Pulmonary artery endothelial cell (primary cell): ENCODE measurements at regions not wholly inside any gene's neighbourhood (a gene's known extent, or its start where the extent isn't known, plus 50 kb on each side); places are given as distances from the start of the nearest gene placed in this dataset.
A peak's percentile ranks its signal among the peaks of the same experiment; 100 is the strongest.
"Not testable (repeated sequence)": the region's sequence is repeated elsewhere in the genome, so short reads cannot be mapped to it uniquely, and the experiment has no call there.

Experiments
- DNase-seq: peaks from one replicate; pipeline ENCODE4 v3.0.0-alpha.2; 2011; ENCODE audit warnings: low read depth, low spot score

GRCh38 chr1:229004066-229004833 lies 266.7 kb upstream of the RAB4A start:
- DNase-seq = no peak

- no peak for DNase-seq
Measured at GRCh38 chr1:229005097-229005496, 265.8 kb upstream of the RAB4A start.

DNA sequence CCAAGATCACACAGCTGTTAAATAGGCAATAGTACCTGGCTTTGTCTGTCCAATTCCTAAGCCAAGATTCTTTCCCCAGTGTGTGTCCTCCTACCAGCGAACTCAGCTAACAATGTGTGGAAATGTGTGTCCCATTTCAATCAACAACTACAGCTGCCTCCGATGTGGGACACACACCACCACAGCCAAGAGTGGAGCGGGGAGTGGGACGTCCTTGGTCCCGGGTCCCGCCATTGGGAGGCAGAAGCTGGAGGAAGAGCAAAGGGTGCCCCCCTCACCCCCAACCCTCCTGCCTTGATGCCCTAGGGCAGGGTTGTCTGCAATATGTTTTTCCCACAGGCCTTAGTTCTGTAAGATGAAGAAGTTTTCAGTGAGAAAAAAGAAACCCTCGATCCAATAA lies 265.4 kb upstream of the RAB4A start:
- no peak for DNase-seq

DNA sequence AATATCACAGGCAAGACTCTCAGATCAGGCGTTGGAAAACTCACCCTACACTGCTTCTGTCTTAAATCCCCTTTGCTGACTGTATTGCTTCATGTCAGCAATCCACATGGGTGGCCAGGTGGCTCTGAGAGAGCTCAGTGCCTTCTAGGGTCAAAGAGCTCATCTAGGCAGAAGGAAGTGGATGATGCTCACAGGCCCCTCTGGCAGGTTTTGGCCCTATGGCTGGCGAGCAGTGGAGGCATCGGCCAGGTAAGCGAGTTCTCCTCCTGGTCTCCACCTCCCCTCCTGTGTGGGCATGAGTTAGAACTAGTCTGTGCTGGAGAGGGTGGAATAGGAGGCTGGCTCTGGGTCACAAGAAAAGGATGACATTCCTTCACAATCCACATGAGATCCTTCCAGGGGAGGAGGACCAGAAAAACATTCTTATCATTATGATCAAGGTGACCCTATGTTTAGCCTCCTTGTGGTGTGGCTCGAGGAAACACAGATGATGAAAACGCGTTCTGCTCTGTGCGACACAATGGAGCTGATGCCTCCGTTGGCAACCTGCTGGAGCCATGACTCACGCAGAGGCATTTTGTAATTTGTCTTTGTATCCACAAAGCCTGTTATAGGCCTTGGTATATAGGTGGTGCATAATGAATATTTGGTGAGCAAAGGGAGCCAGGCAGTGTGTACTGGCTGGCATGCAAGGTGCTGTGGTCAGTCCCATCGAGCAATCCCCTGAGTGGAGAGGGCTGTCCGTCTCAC lies 264.6 kb upstream of the RAB4A start:
- no peak for DNase-seq

DNA sequence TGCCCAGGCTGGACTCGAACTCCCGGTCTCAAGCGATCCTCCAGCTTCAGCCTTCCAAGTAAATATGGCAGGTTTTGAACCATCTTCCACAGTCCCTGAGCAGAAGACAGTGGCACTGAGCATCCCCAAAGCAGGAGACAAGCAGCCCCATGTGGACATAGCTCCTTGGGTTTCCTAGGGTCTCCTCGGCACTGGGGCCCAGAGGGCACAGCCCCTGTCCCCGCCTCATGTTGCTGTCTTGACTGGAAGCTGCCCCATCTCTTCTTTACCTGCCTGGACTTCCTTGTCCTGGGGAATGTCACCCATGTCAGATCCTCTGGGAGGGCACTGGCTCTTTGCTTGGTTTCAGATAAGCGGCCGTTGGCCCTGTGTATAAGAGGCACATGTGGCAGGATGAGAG lies 263.7 kb upstream of the RAB4A start:
- no peak for DNase-seq

DNA sequence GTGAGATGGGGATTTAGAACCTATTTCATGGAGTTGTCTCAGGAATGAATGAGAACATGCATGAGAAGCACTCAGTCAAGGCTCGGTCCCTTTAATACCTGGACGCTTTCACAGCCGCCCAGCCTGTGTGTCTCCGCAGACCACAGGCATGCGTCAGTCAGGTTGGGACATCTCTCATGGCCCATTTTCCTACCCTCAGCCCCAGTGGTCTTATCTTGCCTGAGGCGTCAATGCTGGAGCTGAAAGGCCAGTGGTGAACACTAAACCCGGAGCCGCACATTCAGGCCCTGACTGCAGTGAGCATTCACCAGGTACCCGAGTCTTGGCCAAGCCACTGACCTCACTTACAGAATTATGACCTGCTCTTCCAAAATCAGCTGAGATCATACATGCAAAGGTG lies 263.2 kb upstream of the RAB4A start:
- no peak for DNase-seq

GRCh38 chr1:229008347-229008746 lies 262.6 kb upstream of the RAB4A start:
- DNase-seq = not testable (repeated sequence)

- no peak for DNase-seq
Measured at GRCh38 chr1:229011022-229011421, 259.9 kb upstream of the RAB4A start.

- DNase-seq = no peak
Measured at GRCh38 chr1:229012823-229013222, 258.1 kb upstream of the RAB4A start.

DNA sequence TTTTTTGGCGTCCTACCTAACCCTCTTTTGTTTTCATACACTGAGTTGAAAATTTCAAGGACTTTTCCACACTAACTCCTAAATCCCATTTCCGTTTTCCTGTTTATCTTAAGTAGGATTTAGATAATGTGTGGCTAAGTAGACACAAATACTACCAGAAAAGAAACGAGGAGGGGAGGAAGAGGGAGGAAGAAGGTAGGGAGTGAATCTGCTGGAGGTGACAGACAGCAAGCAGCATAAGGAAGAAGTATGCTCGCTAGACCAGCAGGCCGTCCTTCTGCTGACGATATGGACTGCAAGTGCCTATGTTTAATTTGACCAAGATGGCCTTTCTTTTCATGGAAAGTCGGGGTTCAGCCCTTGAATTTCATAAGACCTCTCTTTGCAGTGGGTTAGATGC lies 256.9 kb upstream of the RAB4A start:
- no peak for DNase-seq

GRCh38 chr1:229015806-229016205 lies 255.1 kb upstream of the RAB4A start:
- no peak for DNase-seq

- no peak for DNase-seq
Measured at GRCh38 chr1:229017091-229017490, 253.8 kb upstream of the RAB4A start.

DNA sequence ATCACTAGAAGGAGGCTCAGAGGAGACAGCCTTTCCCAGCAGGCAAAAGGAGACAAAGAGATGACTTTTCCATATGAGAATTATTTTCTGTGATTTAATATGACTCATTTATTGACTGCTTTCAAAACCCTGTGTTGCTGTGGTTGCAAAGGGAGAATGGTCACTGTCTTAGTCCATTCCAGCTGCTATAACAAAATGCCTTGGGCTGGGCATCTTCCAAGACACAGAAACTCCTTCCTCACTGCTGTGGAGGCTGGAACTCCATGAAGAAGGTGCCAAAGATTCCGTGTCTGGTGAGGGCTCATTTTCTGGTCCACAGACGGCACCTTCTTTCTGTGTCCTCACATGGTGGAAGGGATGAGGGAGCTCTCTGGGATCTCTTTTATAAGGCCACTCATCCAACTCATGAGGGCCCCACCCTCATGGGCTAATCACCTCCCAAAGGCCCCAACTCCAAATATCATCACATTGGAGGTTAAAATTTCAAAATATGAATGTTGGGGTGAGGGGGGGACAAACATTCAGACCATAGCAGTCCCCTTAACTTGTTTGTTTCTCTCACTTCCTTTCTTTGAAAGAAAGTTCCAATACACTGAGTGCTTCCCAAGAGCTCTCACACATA lies 252.1 kb upstream of the RAB4A start:
- DNase-seq = no peak

GRCh38 chr1:229019663-229020271 lies 251.1 kb upstream of the RAB4A start:
- DNase-seq = no peak

GRCh38 chr1:229021034-229021433 lies 249.9 kb upstream of the RAB4A start:
- DNase-seq = not testable (repeated sequence)

- no peak for DNase-seq
Measured at GRCh38 chr1:229022595-229023333, 248.1 kb upstream of the RAB4A start.

DNA sequence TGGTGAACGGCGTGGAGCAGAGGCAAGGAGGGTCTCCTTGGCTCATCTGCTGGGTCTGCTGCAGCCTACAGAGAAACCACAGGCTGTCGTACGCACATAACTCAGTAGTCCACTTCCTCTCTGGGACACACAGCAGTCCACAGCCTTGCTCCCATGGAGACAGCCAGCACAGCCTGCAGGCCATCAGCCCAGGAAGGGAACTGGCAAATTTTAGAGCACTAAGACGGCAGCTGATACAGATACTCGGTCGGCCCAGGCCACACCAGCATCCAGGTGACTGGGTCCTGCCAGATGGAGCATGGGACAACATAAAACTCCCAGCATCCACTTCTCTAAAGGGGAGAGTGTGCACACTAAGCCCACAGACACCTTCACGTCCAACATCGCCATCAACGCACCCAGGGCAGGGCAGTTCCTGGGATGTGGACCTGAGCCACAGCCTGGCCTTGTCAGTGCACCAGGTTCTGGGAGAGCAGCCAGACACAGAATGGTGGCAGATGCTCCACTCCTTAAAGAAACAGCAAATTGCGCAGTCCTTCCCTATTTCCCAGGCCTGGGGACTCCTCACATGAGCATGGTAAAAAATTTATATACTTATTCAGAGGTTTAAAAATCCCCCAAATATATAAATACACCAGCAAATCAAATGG lies 247.1 kb upstream of the RAB4A start:
- no peak for DNase-seq

DNA sequence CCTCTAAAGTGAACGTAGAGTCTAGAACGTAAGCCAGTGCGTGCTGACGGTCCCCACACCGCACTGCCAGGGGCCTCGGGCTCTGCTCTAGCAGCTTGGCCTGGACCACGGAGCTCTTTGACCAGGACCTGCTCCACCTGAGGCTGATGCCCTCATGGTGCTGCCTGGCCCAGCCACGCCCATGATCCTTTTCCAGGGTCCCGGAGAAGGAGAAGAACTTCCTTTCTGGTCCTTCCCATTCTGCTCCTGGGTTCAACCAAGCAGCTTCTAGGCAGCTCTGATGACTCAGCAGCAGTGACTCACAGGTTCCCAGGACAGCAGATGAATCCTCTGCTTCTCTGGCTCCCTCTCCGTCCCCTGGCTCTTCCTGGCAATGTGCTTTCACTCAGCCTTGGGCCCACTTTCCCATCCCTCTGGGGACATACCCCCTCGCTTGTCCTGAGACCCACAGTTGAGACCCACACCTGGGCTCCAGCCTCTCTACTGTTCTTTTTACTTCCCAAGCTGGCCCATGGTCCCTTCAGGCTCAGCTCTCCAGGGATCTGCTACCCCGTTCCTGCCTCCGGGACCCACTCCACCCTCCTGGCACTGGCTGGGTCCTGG lies 246.3 kb upstream of the RAB4A start:
- peak; percentile 36 for DNase-seq

GRCh38 chr1:229025576-229025975 lies 245.3 kb upstream of the RAB4A start:
- DNase-seq = no peak

GRCh38 chr1:229027158-229027557 lies 243.8 kb upstream of the RAB4A start:
- no peak for DNase-seq
